CD4-positive, CD25-positive, alpha-beta regulatory T cell (primary cell): ENCODE measurements at regions not wholly inside any gene's neighbourhood (a gene's known extent, or its start where the extent isn't known, plus 50 kb on each side); places are given as distances from the start of the nearest gene placed in this dataset.
A peak's percentile ranks its signal among the peaks of the same experiment; 100 is the strongest.

Experiments
- ATAC-seq, 2 donors: fragments of 150-1000 bp; cut with Tn5 transposase; one replicate each; pipeline ENCODE4 v1.10.0; 2021; ENCODE audit warnings: low read depth in 2 of 2, moderate number of reproducible peaks in 2 of 2, moderate library complexity in 1 of 2
- DNase-seq, 3 donors: peaks; one replicate each; pipeline versions ENCODE4 v3.0.0 to v3.0.0-alpha.2; 2012 to 2022; ENCODE audit warnings: mixed read lengths in 1 of 3
- H3K27ac ChIP-seq: one replicate; pipeline ENCODE4 v1.7.0; 2013; ENCODE audit warnings: mild to moderate bottlenecking, low read length; ENCODE audit not compliant: insufficient read depth, poor library complexity, severe bottlenecking
- H3K27me3 ChIP-seq: one replicate; pipeline ENCODE4 v1.7.0; 2013; ENCODE audit warnings: low read length; ENCODE audit not compliant: control insufficient read depth, insufficient read depth
- H3K36me3 ChIP-seq: one replicate; pipeline ENCODE4 v1.7.0; 2013; ENCODE audit warnings: mild to moderate bottlenecking, low read length, moderate library complexity; ENCODE audit not compliant: control insufficient read depth, insufficient read depth
- H3K4me1 ChIP-seq: 2 replicates; pipeline ENCODE4 v1.7.0; 2013; ENCODE audit warnings: mild to moderate bottlenecking, low read length; ENCODE audit not compliant: insufficient read depth, control insufficient read depth, poor library complexity, severe bottlenecking
- H3K4me3 ChIP-seq: one replicate; pipeline ENCODE4 v1.7.0; 2013; ENCODE audit warnings: low read depth, mild to moderate bottlenecking, low read length, moderate library complexity
- H3K9me3 ChIP-seq, 2 experiments: 1 replicate in 1 of 2; 2 replicates in 1 of 2; pipeline ENCODE4 v1.7.0; 2013; ENCODE audit warnings: low read length in 2 of 2, mild to moderate bottlenecking in 1 of 2, moderate library complexity in 1 of 2; ENCODE audit not compliant: control insufficient read depth in 2 of 2
- H3K27ac Mint-ChIP-seq, 3 donors: one replicate each; pipeline ENCODE4 v1.8.0; 2020 to 2022; ENCODE audit warnings: mild to moderate bottlenecking in 3 of 3, mixed read lengths in 3 of 3, moderate library complexity in 2 of 3
- H3K27me3 Mint-ChIP-seq: one replicate; pipeline ENCODE4 v1.8.0; 2022; ENCODE audit warnings: mild to moderate bottlenecking, mixed read lengths
- H3K36me3 Mint-ChIP-seq: one replicate; pipeline ENCODE4 v1.8.0; 2020; ENCODE audit warnings: mixed read lengths
- H3K4me1 Mint-ChIP-seq, 4 donors: one replicate each; pipeline ENCODE4 v1.8.0; 2020 to 2022; ENCODE audit warnings: mixed read lengths in 4 of 4, mild to moderate bottlenecking in 1 of 4
- H3K4me3 Mint-ChIP-seq, 4 donors: one replicate each; pipeline ENCODE4 v1.8.0; 2020 to 2022; ENCODE audit warnings: mild to moderate bottlenecking in 4 of 4, mixed read lengths in 4 of 4, moderate library complexity in 3 of 4
- H3K9me3 Mint-ChIP-seq, 7 donors: one replicate each; pipeline ENCODE4 v1.8.0; 2020 to 2022; ENCODE audit warnings: mixed read lengths in 7 of 7, mild to moderate bottlenecking in 3 of 7, moderate library complexity in 2 of 7

- peaks cover 0 to 4% of the 10 kb centered on the region in 2 experiments for H3K9me3 ChIP-seq
- H3K27ac Mint-ChIP-seq, result no peak overlapping the region
- H3K4me1 Mint-ChIP-seq, result no peaks in the 10 kb centered on the region
- DNase-seq (no peak), ATAC-seq (no peak)
- H3K36me3 Mint-ChIP-seq, result no peaks in the 10 kb centered on the region
- H3K9me3 Mint-ChIP-seq, result peaks cover 0 to 13% (median 2%) of the 10 kb centered on the region in 7 donors
- no peaks in the 10 kb centered on the region for H3K36me3 ChIP-seq
- no peaks in the 10 kb centered on the region for H3K27me3 Mint-ChIP-seq
- H3K27me3 ChIP-seq, result no peaks in the 10 kb centered on the region
- no peak overlapping the region for H3K4me3 Mint-ChIP-seq
- no peak overlapping the region for H3K27ac ChIP-seq
- H3K4me3 ChIP-seq, result no peak overlapping the region
- no peaks in the 10 kb centered on the region for H3K4me1 ChIP-seq
Measured at GRCh38 chr6:48624631-48625030, 513.6 kb upstream of the PTCHD4 start.

GRCh38 chr6:48619771-48620170 is 508.8 kb upstream of the PTCHD4 start:
- no peaks in the 10 kb centered on the region for H3K27me3 Mint-ChIP-seq
- Histone ChIP-seq H3K4me1 (no peaks in the 10 kb centered on the region), H3K9me3 (peaks cover 0 to 2% of the 10 kb centered on the region in 2 experiments), H3K4me3 (no peak overlapping the region), H3K27me3 (no peaks in the 10 kb centered on the region), H3K36me3 (no peaks in the 10 kb centered on the region), H3K27ac (no peak overlapping the region)
- H3K36me3 Mint-ChIP-seq, result no peaks in the 10 kb centered on the region
- no peak overlapping the region for H3K4me3 Mint-ChIP-seq
- no peak for ATAC-seq
- peaks cover 3 to 6% (median 4%) of the 10 kb centered on the region in 7 donors for H3K9me3 Mint-ChIP-seq
- DNase-seq, result no peak
- no peaks in the 10 kb centered on the region for H3K4me1 Mint-ChIP-seq
- no peak overlapping the region for H3K27ac Mint-ChIP-seq

- Histone ChIP-seq H3K27me3 (no peaks in the 10 kb centered on the region), H3K4me1 (no peaks in the 10 kb centered on the region), H3K4me3 (no peak overlapping the region), H3K27ac (no peak overlapping the region), H3K9me3 (peaks cover 0 to 2% of the 10 kb centered on the region in 2 experiments), H3K36me3 (no peaks in the 10 kb centered on the region)
- ATAC-seq, result no peak
- Mint-ChIP-seq H3K4me1 (no peaks in the 10 kb centered on the region), H3K4me3 (no peak overlapping the region), H3K27ac (no peak overlapping the region), H3K9me3 (peaks cover 2 to 9% (median 8%) of the 10 kb centered on the region in 7 donors), H3K27me3 (no peaks in the 10 kb centered on the region), H3K36me3 (no peaks in the 10 kb centered on the region)
- no peak for DNase-seq
Measured at GRCh38 chr6:48615041-48615440, 504.0 kb upstream of the PTCHD4 start.

- Mint-ChIP-seq H3K9me3 (peaks cover 2 to 14% (median 8%) of the 10 kb centered on the region in 7 donors), H3K27ac (peak overlapping the region in 1 of 3 donors; percentile 66), H3K27me3 (no peaks in the 10 kb centered on the region)
Measured at GRCh38 chr6:48614326-48614725, 503.3 kb upstream of the PTCHD4 start.

GRCh38 chr6:48613231-48613949 is 502.4 kb upstream of the PTCHD4 start:
- Histone ChIP-seq H3K4me3 (no peak overlapping the region), H3K36me3 (no peaks in the 10 kb centered on the region), H3K4me1 (no peaks in the 10 kb centered on the region), H3K27ac (no peak overlapping the region), H3K9me3 (no peaks in the 10 kb centered on the region), H3K27me3 (no peaks in the 10 kb centered on the region)
- no peak overlapping the region for H3K4me3 Mint-ChIP-seq
- no peak for DNase-seq
- H3K27ac Mint-ChIP-seq, result no peak overlapping the region
- peaks cover 2 to 14% (median 8%) of the 10 kb centered on the region in 7 donors for H3K9me3 Mint-ChIP-seq
- H3K4me1 Mint-ChIP-seq, result no peaks in the 10 kb centered on the region
- no peaks in the 10 kb centered on the region for H3K36me3 Mint-ChIP-seq
- no peaks in the 10 kb centered on the region for H3K27me3 Mint-ChIP-seq
- no peak for ATAC-seq

More at GRCh38 chr6:48614326-48614725, 503.3 kb upstream of the PTCHD4 start:
- H3K4me3 Mint-ChIP-seq, result no peak overlapping the region
- Histone ChIP-seq H3K36me3 (no peaks in the 10 kb centered on the region), H3K4me1 (no peaks in the 10 kb centered on the region), H3K4me3 (no peak overlapping the region), H3K27me3 (no peaks in the 10 kb centered on the region), H3K27ac (no peak overlapping the region), H3K9me3 (no peaks in the 10 kb centered on the region)
- H3K36me3 Mint-ChIP-seq, result no peaks in the 10 kb centered on the region
- no peak for ATAC-seq
- no peak for DNase-seq
- no peaks in the 10 kb centered on the region for H3K4me1 Mint-ChIP-seq

GRCh38 chr6:48611332-48611731 is 500.3 kb upstream of the PTCHD4 start:
- Histone ChIP-seq H3K4me3 (no peak overlapping the region), H3K27me3 (no peaks in the 10 kb centered on the region), H3K4me1 (no peaks in the 10 kb centered on the region), H3K9me3 (no peaks in the 10 kb centered on the region), H3K36me3 (no peaks in the 10 kb centered on the region), H3K27ac (no peak overlapping the region)
- Mint-ChIP-seq H3K36me3 (no peaks in the 10 kb centered on the region), H3K27me3 (no peaks in the 10 kb centered on the region), H3K4me1 (no peaks in the 10 kb centered on the region), H3K4me3 (no peak overlapping the region), H3K27ac (no peak overlapping the region), H3K9me3 (peaks cover 4 to 21% (median 5%) of the 10 kb centered on the region in 7 donors)
- DNase-seq, result no peak
- no peak for ATAC-seq

- DNase-seq (no peak), ATAC-seq (no peak)
- Histone ChIP-seq H3K36me3 (no peaks in the 10 kb centered on the region), H3K27ac (no peak overlapping the region), H3K9me3 (no peaks in the 10 kb centered on the region), H3K4me1 (no peaks in the 10 kb centered on the region), H3K27me3 (no peaks in the 10 kb centered on the region), H3K4me3 (no peak overlapping the region)
- Mint-ChIP-seq H3K4me1 (no peaks in the 10 kb centered on the region), H3K27me3 (no peaks in the 10 kb centered on the region), H3K4me3 (no peak overlapping the region), H3K36me3 (no peaks in the 10 kb centered on the region), H3K9me3 (peaks cover 2 to 21% (median 4%) of the 10 kb centered on the region in 7 donors), H3K27ac (no peak overlapping the region)
Measured at GRCh38 chr6:48610846-48611245, 499.8 kb upstream of the PTCHD4 start.

- H3K27ac ChIP-seq, result no peak overlapping the region
- no peaks in the 10 kb centered on the region for H3K27me3 ChIP-seq
- H3K4me1 ChIP-seq, result no peaks in the 10 kb centered on the region
- Mint-ChIP-seq H3K27me3 (no peaks in the 10 kb centered on the region), H3K4me1 (no peaks in the 10 kb centered on the region), H3K27ac (no peak overlapping the region), H3K4me3 (no peak overlapping the region), H3K36me3 (no peaks in the 10 kb centered on the region), H3K9me3 (peaks cover 0 to 23% (median 3%) of the 10 kb centered on the region in 7 donors)
- ATAC-seq, result no peak
- no peak for DNase-seq
- no peak overlapping the region for H3K4me3 ChIP-seq
- no peaks in the 10 kb centered on the region for H3K36me3 ChIP-seq
- no peaks in the 10 kb centered on the region for H3K9me3 ChIP-seq
Measured at GRCh38 chr6:48606618-48607017, 495.6 kb upstream of the PTCHD4 start.
